ENCODE measurements at regions not wholly inside any gene's neighbourhood (a gene's known extent, or its start where the extent isn't known, plus 50 kb on each side); places are given as distances from the start of the nearest gene placed in this dataset.

DNA sequence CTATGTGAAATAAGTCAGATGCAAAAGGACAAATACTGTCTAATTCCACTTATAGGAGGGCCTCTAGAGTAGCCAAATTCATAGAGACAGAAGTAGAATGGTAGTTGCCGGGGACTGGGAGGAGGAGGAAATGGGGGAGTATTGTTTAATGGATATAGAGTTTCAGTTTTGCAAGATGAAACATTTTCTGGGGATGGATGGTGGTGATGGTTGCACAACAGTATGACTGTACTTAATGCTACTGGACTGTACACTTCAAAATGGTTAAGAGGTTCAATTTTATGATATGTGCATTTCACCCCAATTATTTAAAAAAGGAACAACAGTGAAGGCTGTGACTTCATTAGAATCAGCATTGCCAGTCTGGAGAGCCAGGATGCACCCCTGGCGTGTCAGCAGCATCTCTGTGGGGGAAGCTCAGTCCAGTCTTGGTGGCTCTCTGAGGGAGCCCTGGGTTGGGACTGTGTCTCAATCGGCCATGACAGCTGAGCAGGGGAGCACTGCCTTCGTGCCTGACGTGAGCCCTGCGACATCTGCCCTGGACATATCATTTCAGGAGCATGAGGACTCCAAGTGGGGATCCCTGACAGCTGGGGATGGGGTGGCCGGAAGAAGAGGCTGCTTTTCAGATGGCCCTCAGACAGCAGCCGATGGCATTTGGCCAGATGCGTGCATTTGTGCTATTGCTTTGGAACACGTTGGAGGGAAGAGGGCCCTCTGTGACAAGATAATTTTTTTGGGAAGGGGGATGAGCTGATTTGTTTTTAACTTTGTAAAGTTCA lies 130.8 kb upstream of the STC2 start:
- DNase-seq, result peak; percentile 58

DNA sequence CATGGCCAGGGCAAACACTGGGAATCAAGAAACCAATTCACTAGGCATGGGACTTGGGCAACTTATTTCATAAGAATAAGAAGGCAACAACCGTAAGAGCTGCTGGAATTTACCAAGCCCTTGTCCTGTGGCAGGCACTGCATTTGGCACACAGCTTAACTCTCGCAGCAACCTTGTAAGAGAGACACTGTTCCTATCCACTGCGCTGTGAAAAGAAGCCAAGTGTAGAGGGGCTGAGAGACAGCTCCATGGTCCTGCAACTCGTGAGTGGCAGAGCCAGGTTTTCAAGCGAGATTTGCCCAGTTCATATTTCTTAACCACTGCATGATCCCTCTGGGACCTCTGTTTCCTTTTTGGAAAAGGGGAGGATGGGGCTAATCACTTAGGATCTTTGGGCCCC lies 129.3 kb upstream of the STC2 start:
- peak; percentile 44 for DNase-seq

DNA sequence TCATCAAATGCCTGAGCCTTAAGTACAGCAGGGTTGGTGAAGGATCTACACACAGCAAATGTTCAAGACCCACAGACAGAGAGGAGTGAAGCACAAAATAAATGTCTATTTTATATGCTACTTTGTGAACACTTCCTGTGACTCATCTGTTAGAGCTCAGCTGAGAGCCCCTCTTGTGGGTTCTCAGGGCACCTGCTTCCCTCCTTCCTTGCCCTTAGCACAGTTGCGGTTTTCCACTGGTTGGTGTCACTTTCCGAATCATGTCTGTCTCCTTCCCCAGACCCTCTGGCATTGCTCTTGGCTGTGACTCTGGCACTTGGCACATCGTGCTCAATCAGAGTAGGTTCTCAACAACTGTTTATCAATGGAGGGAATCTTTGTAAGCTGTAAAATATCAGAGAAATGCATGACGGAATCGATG lies 128.5 kb upstream of the STC2 start:
- DNase-seq, result peak; percentile 44

DNA sequence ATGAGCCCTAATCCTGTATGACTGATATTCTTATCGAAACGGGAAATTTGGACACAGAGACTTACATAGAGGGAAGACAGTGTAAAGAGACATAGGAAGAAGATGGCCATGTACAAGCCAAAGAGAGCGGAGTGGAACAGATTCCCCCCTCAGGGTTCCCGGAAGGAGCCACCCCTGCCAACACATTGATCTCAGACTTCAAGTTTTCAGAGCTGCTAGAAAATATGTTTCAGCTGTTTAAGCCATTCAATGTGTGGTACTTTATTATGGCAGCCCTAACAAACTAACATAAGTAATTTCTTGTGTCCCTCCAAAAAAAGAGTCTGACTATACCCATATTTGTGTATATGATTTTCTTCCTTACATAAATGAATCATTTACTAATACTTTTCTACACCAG lies 128.0 kb upstream of the STC2 start:
- no peak for DNase-seq

DNA sequence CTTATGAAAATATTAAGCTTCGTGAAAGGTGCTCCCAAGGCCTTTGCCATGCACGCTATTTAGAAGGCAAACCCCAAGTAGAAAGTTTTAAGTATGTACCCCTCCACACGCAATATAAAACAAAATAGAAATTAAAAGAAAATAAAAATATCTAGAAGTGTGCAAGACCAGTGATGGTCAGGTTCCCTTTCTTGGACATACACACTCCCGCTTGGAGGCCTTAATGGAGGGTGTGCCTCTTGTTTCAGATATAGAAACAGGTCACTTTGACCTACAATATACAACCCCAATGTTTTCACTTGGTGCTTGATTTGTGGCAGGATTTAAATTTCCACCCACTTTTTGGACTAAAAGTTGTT lies 127.4 kb upstream of the STC2 start:
- no peak for DNase-seq

DNA sequence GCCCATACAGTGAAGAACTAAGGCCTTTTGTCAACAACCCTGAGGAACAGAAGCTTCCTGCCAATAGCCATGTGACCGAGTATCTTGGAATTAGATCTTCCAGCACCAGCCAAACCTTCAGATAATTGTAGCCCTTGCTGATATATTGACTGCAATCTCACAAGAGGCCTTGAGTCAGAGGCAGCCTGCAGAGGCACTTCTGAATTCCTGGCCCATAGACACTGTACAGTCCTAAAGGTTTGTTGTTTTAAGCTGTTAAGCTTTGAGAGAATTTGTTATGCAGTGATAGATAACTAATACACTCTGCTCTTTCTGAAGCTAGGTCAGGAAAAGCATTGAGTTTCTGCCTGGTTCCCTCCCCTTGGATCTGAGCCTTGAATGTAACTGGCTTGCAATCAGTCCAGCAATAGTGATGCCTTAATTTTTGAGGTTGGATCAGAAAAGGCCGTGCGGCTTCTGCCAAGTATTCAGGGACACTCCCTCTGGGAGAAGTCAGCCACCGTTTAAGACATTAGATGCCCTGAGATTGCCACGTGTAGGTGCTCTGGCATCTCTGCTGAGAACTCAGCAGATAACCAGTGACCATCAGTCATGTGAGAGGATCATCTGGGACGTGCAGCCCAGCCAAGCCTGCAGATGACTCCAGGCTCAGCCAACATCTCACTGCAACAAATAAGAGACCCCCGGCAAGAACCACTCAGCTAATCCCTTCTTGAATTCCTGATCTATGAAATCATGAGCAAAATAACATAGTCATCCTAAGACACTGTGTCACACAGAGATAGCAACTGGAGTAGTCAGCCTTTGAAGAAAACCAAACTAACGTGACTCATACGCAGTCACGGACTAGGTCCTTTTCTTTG lies 126.8 kb upstream of the STC2 start:
- DNase-seq, result peak; percentile 47

DNA sequence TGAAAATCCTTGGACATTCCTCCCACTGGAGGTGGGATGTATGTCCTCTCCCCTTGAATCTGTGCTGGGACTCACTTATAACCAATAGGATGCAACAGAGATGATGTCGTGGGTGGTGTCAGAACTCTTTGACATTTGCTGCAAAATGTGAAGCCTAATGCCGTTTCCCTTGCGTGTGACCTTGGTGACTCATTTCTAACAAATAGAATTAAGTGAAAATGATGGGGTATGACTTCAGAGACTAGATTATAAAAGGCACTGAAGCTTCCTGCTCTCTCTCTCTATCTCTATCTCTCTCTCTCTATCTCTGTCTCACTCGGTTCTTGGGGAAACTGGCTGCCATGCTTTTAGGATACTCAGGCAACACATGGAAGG lies 126.1 kb upstream of the STC2 start:
- no peak for DNase-seq

DNA sequence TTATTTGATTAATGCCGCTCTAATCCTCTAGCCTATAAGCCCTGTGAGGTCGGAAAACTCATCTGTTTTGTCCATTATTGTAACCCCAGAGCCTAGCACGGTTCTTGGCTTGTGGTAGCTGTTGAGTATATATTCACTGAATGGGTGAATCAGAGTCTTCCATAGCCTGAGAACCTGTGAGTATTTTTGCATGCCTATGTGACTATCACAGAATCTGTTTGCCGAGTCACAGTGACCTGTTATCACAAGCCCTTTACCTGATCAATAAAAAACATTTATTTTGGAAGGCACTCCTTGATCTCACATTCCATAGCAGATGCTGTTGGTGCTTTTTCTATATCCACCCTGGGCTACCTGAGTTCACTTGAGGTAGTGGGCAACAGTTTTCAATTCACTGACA lies 125.0 kb upstream of the STC2 start:
- no peak for DNase-seq

DNA sequence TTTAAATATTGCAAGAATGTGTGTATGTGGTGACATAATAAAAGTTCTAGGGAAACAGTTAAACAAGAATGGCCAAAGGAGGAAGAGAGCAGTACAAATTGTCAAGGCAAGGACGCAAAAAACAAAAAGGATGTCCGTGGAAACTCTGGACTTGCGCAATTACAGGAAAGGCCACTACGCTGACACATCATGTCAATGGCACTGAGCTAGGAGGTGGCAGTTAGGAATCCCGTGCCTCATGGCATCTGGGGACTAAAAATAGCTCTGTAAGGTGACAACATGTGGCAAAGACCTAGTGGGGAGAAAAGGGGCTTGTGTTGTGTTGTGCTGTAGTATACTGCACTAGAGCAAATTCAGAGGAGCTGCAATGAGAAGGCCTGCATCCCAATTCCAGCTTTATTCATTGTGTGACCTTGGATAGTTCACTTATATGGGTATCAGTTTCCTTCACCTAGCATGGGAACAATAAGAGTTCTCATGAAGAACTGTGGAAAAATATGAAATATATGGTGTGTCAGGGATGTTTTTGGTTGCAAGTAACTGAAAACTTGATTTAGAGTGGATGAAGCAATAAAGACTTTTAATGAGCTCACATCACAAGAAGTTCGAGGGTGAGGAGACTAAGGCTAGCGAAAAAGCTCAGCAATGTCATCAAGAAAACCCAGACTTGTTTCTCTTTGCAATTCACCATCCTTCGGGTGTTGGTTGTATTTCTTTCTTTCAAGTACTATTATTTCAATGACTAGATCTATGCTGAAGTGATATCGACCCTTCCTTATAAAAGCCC lies 124.1 kb upstream of the STC2 start:
- no peak for DNase-seq

DNA sequence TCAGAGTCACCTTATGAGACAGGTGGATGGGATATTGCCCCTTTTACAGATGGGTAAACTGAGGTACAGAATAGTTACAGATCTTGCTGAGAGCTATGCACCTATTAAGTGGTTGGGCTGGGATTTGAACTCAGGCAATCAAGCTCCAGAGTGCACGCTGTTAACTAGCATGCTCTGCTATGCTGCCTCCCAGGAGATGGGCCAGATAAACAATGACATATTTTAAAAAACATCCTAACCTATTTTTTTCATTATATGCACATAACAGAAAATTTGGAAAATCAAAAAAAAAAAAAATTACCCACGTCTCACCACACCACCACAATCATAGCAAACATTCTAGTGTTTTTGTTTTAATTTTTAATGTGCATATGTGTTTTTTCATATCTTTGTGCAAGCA lies 123.4 kb upstream of the STC2 start:
- no peak for DNase-seq

DNA sequence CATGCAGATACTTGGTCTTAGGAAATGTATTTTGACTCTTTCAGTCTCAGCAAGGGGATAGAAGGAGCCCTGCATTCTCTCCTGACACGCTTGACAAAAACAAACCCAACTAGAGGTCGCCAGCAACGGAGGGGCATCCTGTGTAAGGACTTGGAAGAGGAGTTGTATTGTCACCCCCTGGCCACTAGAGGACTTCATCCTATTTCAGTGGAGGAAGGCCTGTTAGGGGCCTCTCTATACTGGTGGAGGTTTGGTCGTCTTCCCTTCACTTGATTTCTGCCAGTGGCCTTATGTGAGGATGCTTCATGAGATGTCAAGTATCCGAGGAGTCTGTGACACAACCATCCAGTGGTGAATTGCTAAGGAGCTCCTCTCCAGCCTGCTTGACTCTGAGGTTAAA lies 122.8 kb upstream of the STC2 start:
- no peak for DNase-seq

DNA sequence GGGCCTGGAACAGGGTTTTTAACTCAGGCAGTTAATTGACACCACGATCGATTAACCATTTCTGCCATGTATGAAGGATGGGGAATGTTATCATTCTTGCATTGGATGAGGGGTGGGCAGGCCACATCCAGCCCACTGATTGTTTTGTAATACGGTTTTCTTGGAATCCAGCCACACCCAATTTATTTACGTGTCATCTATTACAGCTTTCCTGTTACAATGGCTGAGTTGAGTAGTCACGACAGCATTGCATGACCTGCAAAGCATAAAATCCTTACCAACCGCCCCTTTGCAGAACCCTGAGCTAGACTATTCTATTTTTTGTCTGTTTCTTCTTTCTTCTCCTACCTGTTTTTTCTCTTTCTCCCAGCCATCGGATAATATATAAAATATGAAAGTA lies 122.0 kb upstream of the STC2 start:
- DNase-seq, result no peak

DNA sequence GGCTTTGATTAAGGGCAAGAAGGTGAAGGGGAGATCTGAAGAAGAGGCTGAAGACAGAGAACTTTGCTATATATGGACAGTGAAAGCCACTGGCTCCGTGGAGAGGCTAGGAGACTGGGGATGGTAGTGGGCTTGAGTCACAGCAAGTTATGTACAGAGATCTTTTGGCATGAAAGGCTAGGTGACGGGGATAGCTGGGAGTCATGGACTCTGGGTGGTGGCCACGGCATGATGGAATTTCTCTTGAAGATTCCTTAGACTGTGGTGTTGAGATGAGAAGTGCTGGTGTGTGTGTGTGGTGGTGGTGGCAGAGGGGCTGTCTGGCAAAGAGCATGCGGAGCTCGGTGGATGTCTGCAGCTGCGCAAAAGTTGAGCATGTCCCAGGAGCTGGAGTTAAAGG lies 120.6 kb upstream of the STC2 start:
- no peak for DNase-seq

DNA sequence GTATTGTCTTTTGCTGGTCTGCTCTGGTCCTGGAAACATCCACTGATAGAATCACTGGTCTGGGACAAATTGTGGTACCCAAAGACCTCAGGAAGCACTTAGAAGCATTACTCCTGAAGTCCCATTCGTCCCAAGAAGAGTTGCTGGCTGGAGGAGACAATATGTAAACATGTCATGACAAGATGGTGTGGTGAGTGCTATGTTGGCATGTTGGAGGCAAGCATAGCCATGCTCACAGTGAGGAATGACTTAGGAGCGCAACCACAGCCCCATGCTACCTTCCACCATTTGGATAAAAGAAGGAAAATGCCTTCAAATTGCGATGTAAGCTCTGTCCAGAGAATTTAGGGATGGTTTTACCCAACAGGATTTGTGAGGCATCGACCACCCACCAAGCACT lies 115.8 kb upstream of the STC2 start:
- DNase-seq, result no peak

DNA sequence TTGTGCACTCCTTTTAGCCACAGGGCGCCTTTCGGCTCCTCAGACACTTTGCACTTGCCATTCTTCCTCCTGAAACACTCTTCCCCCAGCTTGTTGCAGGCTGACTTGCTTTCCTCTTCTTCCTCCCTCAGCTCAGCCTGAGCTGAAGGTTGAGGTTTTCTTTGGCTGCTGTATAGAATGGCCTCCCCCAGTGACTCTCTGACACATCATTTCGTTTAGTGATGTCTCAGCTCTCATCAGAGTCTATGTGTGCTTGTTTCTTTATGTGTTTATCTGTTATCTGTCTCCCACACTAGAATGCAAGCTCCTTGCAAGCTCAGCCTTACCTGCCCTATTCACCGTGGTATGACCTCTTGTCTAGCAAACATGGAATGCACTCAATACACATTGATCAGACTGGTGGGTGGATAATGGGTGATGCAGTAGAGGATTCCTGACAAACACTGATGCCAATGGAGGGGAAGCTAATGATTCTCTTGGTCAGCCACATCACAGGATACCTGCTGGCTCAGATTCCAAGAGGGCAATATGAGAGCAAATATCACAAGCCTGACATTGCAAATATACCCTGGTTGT lies 112.9 kb upstream of the STC2 start:
- no peak for DNase-seq

DNA sequence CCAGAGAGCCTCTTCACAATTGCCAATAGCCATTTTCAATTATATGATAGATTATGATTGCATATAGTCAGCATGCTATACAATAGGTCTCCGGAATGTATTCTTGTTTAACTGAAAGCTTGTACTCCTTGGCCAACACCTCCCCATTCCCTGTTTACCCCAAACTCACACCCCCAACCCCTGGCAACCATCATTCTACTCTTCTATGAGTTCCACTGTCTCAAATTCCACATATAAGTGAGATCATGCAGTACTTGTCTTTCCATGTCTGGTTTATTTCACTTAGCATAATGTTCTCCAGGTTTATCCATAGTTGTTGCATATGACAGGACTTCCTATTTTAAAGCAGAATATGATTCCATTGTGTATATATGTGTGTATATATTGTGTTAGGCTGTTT lies 110.7 kb upstream of the STC2 start:
- DNase-seq, result no peak

DNA sequence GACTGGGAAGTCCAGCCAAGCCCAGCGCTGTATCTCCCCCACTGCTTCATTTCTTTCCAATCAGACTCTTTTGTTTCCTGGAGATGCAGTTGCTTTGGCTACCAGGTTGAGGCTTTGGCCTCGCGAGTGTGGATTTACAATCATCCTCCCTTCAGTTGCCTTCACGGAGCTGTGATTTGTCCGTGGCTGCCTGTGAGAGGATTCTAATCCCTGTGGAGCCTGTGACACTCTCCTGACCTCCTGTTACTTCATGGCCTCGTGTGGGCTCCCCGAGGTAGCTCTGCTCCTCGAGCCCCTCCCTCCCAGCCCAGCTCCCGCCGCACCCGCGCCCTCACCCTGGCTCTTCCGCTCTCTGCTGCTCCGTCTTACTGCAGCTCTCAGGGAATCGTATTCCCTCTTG lies 107.2 kb upstream of the STC2 start:
- DNase-seq, result peak; percentile 48

DNA sequence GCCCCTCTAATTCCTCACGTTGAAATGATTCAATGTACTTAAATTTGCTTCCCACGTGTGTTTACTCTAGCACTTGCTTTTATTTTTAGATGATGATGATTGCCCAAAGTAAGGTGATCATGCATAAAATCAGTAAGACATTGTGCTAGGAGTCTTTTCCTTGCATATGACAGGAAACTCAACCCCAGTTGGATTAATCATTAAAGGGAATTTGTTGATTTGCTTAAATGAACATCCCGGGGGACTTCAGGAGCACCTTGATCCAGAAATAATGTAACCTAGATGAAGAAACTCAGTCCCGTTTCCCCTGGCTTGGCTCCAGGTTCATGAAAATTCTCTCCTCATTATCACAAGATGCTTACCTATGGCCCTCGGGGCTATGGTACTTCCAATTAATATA lies 106.1 kb upstream of the STC2 start:
- DNase-seq, result no peak

DNA sequence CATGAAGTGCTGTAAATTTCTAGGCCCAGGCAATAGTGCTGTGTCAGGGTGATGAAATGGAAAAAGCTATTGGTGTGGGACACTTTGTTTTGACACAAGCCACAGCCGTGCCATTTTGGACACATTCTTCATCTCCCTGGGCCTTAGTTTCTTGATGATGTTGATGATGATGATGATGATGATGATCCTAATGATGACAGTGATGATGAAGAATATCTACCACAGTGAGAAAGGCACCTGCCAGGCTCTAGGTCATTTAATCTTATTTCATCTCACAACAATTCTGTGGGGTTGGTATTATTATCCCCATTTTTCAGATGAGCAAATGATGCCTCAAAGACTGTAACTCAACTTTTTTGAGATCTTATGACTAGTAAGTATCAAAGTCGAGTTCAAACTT lies 102.2 kb upstream of the STC2 start:
- DNase-seq, result no peak

DNA sequence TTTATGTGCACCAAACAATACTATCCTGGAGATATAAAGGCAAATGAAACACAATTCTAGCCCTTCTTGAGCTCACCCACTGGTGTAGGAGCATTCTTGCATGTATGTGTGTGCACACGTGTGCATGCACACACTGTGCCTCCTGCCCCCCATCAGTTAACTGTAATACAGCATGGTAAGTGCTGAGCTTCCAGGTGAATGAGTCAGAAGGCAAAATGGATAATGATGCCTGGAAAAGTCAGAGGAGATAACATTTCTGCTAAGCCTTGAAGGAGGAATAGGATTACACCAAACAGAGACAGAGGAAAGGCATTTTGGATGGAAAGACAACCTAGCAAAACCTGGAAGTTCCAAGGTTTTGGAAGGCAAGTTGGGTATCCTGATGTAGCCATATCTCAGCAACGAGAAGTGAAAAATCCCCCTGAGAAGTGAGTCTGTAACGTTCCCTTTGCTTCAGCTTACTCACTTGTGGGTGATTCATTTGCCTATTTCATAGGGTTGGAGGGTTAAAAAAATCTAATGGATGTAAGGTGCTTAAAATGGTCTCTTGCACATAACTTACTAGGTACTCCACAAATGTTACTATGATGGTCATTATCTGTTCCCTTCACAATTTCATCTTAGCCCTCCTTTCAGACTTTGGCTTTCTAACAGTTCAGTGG lies 101.4 kb upstream of the STC2 start:
- DNase-seq, result no peak

DNA sequence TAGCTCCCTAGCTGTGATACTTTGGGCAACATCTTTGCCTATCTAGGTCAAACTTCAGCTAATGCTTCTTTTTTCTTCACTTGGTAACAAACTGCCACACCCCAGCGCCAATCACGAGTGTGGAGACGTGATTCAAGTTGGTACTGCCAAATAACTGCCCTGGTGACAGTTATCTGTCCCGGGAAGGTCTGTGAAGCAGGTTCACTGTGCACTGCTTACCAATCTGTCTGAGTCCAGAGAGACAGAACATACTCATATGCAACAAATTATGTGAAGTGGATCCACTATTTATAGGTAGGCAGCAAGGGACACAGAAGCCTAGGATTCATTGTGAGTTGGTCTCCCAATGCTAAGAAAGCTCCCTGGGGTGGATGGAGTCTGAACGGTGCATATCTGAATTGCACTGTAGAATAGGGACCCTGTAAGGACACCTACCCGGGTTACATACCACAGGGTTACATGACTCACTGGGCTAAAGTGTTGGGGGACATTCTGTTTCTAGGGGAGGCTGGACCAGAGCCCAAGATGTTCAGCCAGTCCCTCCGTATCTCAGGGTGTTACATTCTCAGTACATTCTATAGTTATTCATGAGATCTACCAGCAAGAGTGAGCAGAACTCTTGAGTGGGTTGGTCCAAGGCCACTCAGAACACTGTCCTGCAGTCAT lies 95.4 kb upstream of the STC2 start:
- DNase-seq, result no peak

DNA sequence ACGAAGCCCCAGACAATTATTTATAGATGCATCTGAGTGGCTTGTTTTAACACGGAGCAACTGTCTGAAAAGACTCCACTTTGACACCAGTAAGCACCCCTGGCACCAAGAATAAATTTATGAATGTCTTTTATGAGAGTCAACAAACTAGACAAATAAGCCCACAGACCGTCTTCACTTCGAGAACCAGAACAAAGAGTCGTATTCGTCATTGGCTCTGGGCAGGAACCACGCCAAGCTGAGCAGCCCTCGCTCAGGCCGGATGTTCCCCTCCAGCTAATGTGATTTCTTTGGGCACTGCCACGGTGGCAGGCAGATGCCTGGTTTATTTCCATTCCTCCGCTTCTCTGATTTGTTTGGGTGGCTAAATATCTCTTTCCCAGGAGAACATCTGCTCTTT lies 91.9 kb upstream of the STC2 start:
- DNase-seq, result no peak

Data from femur (tissue), 1 donor.